ENCODE measurements at regions not wholly inside any gene's neighbourhood (a gene's known extent, or its start where the extent isn't known, plus 50 kb on each side); places are given as distances from the start of the nearest gene placed in this dataset.
"Not testable (repeated sequence)": the region's sequence is repeated elsewhere in the genome, so short reads cannot be mapped to it uniquely, and the experiment has no call there.

DNA sequence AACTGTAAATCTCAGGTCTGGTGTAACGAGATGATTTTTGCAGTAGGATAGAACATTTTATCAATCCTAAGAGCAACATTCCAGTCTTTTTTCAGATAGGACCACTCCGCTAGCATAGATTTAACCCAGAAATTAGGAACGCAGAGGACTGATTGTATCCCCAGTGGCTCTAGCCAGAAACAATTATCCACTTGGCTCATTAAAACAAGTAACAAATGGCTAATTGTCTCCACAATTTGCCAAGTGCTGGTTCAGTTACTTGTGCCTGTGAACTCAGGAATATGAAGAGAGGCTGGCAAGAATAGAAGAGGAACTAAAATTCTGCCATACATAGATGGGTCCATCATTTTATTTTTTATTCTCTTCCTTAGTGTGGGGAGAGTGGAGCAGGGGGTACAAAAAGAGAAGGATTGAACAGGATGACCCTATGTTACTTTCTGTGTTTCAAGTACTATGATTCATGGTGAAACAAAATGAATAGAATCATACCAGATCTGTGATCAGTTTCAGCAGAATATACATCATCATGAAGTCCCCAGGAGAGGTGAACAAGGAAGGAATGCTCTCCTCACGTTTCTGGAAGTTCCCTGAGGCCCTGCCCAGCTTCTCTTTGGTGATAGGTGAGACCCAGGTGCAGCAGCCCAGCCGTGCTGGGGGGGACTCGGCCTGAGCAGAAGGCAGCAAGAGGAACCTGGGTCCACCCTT lies 121.6 kb downstream of the ARL4C start:
- no peak for DNase-seq (ENCODE audit: low read depth in 2 of 3, low spot score in 2 of 3)

- no peak for DNase-seq (ENCODE audit: low read depth in 2 of 3, low spot score in 2 of 3)
These were observed 122.1 kb downstream of the ARL4C start for GRCh38 chr2:234374736-234375135.

DNA sequence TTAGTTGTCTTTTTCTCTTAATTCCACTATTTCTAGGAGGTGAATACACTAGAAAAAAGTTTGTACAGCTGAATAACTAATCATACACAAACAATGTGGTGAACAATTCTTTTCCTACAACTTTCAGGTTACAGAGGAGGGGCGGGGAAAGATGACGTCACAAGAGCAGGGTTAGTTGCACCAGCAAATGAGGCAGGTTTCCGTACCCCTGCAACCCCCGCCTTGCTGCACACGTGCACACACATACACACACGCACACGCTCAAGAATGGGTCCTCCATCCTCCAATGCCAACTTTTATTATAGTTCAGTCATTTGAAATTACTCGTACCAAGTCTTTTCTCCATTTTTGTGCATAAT lies 122.8 kb downstream of the ARL4C start:
- DNase-seq (ENCODE audit: low read depth in 2 of 3, low spot score in 2 of 3), result no peak

DNA sequence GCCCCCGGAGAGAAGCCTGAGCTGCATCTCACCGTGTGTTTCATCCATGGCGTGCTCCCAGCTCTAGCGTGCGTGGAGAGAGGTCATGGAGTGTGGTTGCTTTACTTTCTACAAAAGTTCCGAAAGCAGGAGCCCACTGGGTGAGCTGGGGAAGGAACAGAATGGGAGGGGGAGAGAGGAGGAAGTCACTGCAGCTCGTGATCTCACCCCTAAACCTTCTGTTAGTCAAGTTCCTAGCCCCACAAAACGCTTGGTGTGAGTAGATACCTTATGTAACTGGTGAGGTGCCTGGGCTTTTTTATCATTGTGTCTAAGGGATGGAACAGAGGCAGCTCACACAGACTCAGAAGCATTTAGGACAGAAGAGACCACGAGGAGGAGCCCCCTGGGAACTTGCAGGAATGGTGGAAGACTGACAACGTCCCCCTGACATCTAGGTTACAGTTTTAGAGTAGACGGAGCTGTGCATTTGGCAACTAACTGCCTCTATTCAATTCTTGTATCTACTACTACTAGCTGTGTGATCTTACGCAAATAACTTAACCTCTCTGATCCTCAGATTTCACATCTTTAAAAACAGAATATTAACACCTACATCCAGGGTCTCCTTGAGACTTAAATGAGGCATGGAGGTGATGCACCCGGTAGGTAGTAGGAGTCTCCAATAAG lies 123.3 kb downstream of the ARL4C start:
- DNase-seq (ENCODE audit: low read depth in 2 of 3, low spot score in 2 of 3), result no peak

DNA sequence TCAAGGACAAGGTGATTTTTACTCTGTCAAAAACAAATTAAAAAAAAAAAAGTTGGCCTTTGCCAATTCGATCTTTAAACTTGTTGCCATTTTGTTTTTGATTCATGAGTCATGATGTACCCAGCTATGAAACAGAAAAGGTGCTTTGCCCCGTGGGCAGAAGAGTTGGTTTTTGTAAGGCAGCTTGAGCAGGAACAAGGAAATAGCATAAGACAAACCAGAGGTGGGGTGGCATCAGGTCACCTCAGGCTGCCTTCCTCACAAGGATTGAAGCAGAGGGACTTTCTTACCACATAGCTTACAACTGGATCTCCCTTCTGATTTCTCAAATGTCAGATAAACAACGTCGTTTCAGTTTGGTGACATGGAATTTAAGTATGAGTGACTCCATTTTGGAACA lies 123.8 kb downstream of the ARL4C start:
- no peak for DNase-seq (ENCODE audit: low read depth in 2 of 3, low spot score in 2 of 3)

- DNase-seq (ENCODE audit: low read depth in 2 of 3, low spot score in 2 of 3), result no peak
These were observed 124.4 kb downstream of the ARL4C start for GRCh38 chr2:234372506-234372905.

- DNase-seq (ENCODE audit: low read depth in 2 of 3, low spot score in 2 of 3), result no peak
These were observed 128.0 kb downstream of the ARL4C start for GRCh38 chr2:234368861-234369261.

DNA sequence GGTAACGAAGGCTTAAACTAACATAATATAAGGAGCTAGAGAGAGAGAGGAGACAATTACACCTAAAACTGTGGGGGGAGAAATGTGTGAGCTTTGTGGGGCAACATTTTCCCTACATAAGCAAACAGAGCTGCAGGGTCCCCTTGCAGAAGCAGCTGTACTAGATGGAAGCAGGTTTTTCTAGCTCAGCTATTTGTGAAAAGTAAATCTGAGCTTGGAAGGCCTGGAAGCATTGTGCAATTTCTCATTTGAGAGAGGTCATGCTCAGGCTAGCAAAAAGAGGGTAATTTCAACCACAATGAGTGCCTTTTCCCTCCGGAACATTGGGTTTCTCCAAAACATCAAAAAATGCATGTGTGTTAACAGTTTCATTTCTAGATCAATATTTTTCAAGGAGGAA lies 130.0 kb downstream of the ARL4C start:
- no peak for DNase-seq (ENCODE audit: low read depth in 2 of 3, low spot score in 2 of 3)

- DNase-seq (ENCODE audit: low read depth in 2 of 3, low spot score in 2 of 3), result no peak
These were observed 132.2 kb downstream of the ARL4C start for GRCh38 chr2:234364661-234365060.

- DNase-seq (ENCODE audit: low read depth in 2 of 3, low spot score in 2 of 3), result no peak
These were observed 133.1 kb downstream of the ARL4C start for GRCh38 chr2:234363647-234364294.

DNA sequence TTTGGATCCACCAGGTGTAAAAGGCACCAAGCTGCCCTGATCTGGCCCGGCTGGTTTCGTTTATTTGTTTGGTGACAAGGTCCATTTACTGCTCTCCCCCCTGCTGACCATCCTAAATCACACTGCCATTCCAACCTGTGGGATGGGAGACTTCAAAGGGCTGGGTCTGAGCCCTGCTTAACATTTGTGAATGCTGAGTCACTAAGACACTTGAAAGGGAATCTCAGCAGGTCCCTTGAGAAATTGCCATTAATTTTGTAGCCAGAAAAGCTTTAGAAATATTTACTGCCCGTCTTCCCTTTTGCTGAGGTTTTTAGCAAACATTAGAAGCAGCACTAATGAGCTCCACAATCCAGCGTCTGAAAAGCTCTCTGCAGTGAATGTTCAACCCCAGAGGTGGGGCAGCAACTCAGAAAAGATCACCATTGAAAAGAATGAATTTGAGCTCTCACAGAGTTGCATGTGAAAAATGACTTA lies 133.8 kb downstream of the ARL4C start:
- no peak for DNase-seq (ENCODE audit: low read depth in 2 of 3, low spot score in 2 of 3)

GRCh38 chr2:234360313-234360975 lies 136.4 kb downstream of the ARL4C start:
- not testable (repeated sequence) for DNase-seq (ENCODE audit: low read depth in 2 of 3, low spot score in 2 of 3)

GRCh38 chr2:234357666-234358065 lies 139.2 kb downstream of the ARL4C start:
- no peak for DNase-seq (ENCODE audit: low read depth in 2 of 3, low spot score in 2 of 3)

- no peak for DNase-seq (ENCODE audit: low read depth in 2 of 3, low spot score in 2 of 3)
These were observed 141.0 kb downstream of the ARL4C start for GRCh38 chr2:234355808-234356365.

GRCh38 chr2:234355021-234355720 lies 141.7 kb downstream of the ARL4C start:
- no peak for DNase-seq (ENCODE audit: low read depth in 2 of 3, low spot score in 2 of 3)

- DNase-seq (ENCODE audit: low read depth in 2 of 3, low spot score in 2 of 3), result no peak
These were observed 144.6 kb downstream of the ARL4C start for GRCh38 chr2:234352270-234352669.

DNA sequence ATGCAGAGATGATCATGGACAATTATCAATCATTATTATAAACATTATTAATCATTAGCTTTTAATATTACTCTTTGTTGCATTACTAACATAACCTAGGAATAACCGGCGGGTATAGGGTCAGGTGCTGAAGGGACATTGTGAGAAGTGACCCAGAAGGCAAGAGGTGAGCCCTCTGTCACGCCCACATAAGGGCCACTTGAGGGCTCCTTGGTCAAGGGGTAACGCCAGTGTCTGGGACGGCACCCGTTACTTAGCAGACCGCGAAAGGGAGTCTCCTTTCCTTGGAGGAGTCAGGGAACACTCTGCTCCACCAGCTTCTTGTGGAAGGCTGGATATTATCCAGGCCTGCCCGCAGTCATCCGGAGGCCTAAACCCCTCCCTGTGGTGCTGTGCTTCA lies 145.0 kb downstream of the ARL4C start:
- DNase-seq (ENCODE audit: low read depth in 2 of 3, low spot score in 2 of 3), result not testable (repeated sequence)

- DNase-seq (ENCODE audit: low read depth in 2 of 3, low spot score in 2 of 3), result no peak
These were observed 148.8 kb downstream of the ARL4C start for GRCh38 chr2:234348081-234348480.

DNA sequence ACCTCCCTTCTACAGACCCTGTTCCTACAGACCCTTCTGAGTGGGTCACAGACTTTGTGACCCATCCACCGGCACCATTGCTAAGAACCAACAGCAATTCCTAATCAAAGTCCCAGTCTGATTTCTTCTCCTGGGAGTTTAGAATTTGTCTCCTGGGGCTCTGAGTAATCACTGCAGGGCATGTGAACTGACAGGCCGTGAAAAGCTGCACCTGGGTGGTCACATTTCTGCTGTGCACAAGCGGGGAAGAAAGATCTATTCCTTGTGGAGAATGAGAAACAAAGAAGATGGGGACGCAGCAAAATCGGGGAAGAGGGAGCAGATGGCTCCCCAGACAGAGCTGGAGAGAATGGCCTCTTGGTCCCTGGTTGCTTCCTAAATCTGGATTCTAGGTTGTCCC lies 151.0 kb downstream of the ARL4C start:
- DNase-seq (ENCODE audit: low read depth in 2 of 3, low spot score in 2 of 3), result no peak

DNA sequence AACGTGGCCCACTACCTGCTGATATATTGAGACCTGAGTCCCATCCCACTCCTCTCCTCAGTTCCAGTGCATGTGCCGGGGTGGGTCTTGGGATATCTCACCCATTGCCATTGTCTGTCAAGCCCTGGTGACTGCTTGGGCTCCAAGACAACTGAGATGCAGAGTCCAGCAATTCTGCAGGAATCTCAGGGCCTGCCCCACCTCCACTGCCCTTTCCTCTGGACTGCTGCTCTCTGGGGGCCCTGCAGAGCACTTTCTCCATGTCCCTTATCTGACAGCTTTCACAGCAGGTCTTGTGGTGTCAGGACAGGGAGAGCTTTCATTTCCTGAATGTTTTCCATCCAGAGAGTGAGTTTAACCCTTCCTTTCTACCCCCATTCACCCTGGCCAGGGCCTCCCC lies 152.9 kb downstream of the ARL4C start:
- no peak for DNase-seq (ENCODE audit: low read depth in 2 of 3, low spot score in 2 of 3)

DNA sequence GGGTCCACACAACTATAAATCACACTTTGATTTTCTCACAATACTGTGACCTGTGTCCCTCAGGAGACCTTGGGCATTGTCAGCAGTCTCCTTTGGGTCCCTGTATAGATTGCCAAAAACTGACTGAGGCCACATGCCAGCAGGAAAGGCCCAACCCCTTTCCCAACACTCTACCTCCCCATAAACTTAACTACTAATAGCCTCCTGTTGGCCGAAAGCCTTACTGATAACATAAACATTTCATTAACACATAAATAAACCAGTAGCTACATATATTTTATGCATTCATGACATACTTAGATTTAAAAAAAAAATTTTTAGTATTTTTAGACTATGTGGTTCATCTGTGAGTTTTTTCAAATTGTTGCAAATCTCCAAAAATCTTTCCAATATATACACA lies 153.5 kb downstream of the ARL4C start:
- no peak for DNase-seq (ENCODE audit: low read depth in 2 of 3, low spot score in 2 of 3)
